ENCODE measurements at regions not wholly inside any gene's neighbourhood (a gene's known extent, or its start where the extent isn't known, plus 50 kb on each side); places are given as distances from the start of the nearest gene placed in this dataset.

GRCh38 chr22:48236261-48236660 lies 1473.8 kb downstream of the TBC1D22A start:
- DNase-seq = no peak

GRCh38 chr22:48235744-48236143 lies 1473.3 kb downstream of the TBC1D22A start:
- no peak for DNase-seq

- DNase-seq = no peak
Measured at GRCh38 chr22:48234011-48234410, 1471.6 kb downstream of the TBC1D22A start.

GRCh38 chr22:48233586-48233985 lies 1471.1 kb downstream of the TBC1D22A start:
- DNase-seq = no peak

GRCh38 chr22:48228468-48228867 lies 1466.0 kb downstream of the TBC1D22A start:
- DNase-seq = no peak

GRCh38 chr22:48227341-48228018 lies 1465.0 kb downstream of the TBC1D22A start:
- no peak for DNase-seq

GRCh38 chr22:48226026-48227013 lies 1463.9 kb downstream of the TBC1D22A start:
- no peak for DNase-seq

GRCh38 chr22:48224332-48224731 lies 1461.9 kb downstream of the TBC1D22A start:
- DNase-seq = no peak

GRCh38 chr22:48223488-48224190 lies 1461.2 kb downstream of the TBC1D22A start:
- no peak for DNase-seq

- no peak for DNase-seq
Measured at GRCh38 chr22:48222742-48223487, 1460.5 kb downstream of the TBC1D22A start.

GRCh38 chr22:48218889-48219420 lies 1456.5 kb downstream of the TBC1D22A start:
- no peak for DNase-seq

GRCh38 chr22:48217596-48217995 lies 1455.1 kb downstream of the TBC1D22A start:
- no peak for DNase-seq

- DNase-seq = no peak
Measured at GRCh38 chr22:48212727-48213126, 1450.3 kb downstream of the TBC1D22A start.

GRCh38 chr22:48210812-48211211 lies 1448.4 kb downstream of the TBC1D22A start:
- no peak for DNase-seq

GRCh38 chr22:48210198-48210580 lies 1447.7 kb downstream of the TBC1D22A start:
- DNase-seq = no peak

- DNase-seq = no peak
Measured at GRCh38 chr22:48209473-48210197, 1447.2 kb downstream of the TBC1D22A start.

GRCh38 chr22:48208894-48209293 lies 1446.4 kb downstream of the TBC1D22A start:
- no peak for DNase-seq

GRCh38 chr22:48207919-48208535 lies 1445.6 kb downstream of the TBC1D22A start:
- no peak for DNase-seq

- DNase-seq = no peak
Measured at GRCh38 chr22:48205790-48206189, 1443.3 kb downstream of the TBC1D22A start.

GRCh38 chr22:48205161-48205560 lies 1442.7 kb downstream of the TBC1D22A start:
- DNase-seq = no peak

- DNase-seq = no peak
Measured at GRCh38 chr22:48204296-48204695, 1441.8 kb downstream of the TBC1D22A start.
